DMS 273 (cell line): ENCODE measurements at regions not wholly inside any gene's neighbourhood (a gene's known extent, or its start where the extent isn't known, plus 50 kb on each side); places are given as distances from the start of the nearest gene placed in this dataset.
"Not testable (repeated sequence)": the region's sequence is repeated elsewhere in the genome, so short reads cannot be mapped to it uniquely, and the experiment has no call there.

Source experiments
- DNase-seq: peaks from one replicate; lab custom pipeline; 2025; ENCODE audit not compliant: unreplicated experiment; lab: John Stamatoyannopoulos, UW

DNA sequence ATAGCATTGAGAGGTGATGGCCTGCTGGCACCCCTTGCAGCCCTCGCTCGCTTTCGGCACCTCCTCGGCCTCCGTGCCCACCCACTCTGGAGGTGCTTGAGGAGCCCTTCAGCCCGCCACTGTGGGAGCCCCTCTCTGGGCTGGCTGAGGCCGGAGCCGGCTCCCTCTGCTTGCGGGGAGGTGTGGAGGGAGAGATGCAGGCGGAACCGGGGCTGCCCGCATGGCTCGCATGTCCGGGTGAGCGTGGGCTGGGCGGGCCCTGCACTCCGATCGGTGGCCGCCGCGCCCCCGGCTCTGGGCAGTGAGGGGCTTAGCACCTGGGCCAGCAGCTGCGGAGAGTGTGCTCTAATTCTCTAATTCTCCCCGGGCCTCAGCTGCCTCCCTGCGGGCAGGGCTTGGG is 101.1 kb downstream of the KIF4B start:
- DNase-seq: no peak

DNA sequence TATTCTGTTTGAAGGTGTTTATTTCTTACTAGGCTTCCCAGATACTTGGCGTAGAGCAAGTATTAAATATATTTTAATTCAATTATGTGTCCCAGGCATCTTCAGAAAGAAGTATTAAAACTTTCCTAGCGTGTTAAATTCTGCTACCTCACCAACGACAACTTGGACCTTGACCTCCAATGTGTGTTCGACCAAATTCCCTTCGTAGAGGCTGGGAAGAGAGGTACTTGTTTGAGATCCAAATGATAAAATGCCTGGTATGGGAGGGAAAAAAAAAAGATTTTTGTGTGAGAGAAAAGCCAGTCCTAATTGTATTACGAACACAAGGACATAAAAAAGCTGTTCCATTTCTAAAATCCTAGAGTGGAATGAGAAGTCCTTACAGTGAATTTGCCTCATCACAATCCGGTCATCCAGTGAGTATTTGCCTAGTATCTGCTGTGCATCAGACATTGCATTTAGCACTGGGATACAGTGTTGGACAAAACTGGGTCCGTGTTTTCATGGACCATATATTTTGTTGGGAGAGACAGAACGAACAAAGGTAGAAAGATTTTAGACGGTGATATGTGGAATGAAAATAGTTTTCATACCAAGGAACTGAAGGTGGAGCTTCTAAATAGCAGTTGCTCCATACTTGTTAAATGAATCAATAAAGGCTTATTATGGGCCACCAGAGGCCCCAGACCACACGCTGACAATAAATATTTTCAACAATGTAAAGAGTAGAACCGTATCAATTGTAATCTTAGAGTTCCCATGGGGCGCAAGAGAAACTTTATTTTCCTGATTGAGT is 103.1 kb downstream of the KIF4B start:
- no peak for DNase-seq

- DNase-seq: no peak
Measured at GRCh38 chr5:155125551-155126095, 112.1 kb downstream of the KIF4B start.

DNA sequence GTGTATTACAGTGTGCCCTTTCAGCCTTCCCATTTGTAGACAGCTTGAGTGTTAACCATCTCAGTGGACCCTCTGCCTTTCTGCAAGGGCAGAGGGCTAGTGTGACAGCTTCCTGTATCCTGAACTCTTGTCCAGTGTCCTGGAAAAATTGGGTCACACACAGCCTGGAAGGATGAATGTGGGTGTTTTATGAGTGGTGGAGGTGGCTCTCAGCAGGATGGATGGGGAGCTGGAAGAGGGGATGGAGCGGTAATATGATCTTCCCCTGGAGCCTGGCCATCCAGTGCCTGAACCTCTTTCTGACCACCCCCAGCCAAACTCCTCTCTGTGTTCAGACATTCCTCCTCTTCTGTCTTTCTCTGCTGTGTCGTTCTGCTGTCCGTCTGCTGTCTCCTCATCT is 113.0 kb downstream of the KIF4B start:
- no peak for DNase-seq

DNA sequence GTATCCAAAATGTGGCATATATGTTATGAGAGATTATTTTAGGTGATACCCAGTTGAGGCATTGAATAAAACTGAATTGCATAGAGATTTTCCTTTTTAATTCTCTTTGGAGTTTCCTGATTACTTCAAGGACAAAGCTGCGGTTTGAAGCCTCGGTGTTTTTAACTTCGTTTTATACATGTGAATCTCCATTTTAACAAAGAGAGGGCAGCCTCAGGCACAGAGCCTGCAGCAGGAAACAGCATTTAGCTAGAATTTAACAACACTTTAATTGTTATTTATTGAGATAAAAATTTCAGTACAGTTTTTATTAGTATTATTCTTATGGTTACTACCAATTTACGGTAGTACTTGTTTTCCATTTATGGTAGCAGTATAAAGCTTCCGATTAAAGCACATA is 114.0 kb downstream of the KIF4B start:
- no peak for DNase-seq

GRCh38 chr5:155128786-155129512 is 115.4 kb downstream of the KIF4B start:
- DNase-seq: no peak

DNA sequence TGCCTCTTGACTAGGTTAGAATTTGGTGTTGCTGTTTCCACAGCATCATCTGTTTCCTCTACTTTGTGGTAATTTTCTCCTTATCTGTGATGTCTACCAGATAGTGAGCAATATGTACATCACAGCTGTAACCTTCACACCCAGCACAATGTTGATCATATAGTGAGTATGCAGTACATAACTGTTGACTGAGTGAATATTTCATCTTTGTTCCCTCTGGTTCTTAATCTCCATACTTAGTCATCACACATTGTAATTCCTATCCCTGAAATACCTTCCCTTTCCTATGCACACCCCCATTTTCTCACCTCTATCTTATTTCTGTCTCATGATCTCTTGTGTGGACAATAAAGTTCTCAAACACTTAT is 115.9 kb downstream of the KIF4B start:
- no peak for DNase-seq

- DNase-seq: peak; percentile 78
Measured at GRCh38 chr5:155134130-155134529, 120.6 kb downstream of the KIF4B start.

DNA sequence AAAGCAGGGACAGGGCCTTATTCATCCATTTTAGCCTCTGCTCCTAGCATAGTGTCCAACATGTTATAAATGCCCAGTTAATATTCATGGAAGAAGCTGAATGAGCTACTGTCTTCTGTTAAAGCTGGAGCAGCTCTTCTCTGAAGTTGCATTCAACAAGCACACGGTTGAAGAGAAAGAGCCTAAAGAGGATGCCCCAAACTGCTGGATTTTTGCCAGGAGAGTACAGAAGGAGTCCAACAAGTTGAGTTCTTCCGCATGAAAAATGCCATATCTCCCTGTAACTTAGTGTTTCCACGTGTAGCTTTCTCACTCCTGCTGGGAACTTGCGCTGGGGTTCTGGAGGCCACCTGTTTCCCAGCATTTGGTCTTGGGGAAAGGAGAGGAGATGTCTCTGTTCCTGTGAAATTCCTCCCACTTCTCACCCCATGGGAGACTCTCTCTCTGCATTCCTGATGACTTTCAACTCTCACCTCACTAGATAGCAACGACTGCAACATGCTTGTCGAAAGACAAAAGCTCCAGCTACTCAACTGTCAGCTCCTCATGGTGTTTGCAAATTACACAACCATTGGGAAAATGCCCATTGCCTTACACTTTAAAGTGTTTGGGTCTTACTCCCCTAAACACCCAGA is 122.8 kb downstream of the KIF4B start:
- DNase-seq: peak; percentile 27

- no peak for DNase-seq
Measured at GRCh38 chr5:155137683-155138082, 124.1 kb downstream of the KIF4B start.

- DNase-seq: no peak
Measured at GRCh38 chr5:155140646-155141045, 127.1 kb downstream of the KIF4B start.

- DNase-seq: no peak
Measured at GRCh38 chr5:155144956-155145355, 131.4 kb downstream of the KIF4B start.

DNA sequence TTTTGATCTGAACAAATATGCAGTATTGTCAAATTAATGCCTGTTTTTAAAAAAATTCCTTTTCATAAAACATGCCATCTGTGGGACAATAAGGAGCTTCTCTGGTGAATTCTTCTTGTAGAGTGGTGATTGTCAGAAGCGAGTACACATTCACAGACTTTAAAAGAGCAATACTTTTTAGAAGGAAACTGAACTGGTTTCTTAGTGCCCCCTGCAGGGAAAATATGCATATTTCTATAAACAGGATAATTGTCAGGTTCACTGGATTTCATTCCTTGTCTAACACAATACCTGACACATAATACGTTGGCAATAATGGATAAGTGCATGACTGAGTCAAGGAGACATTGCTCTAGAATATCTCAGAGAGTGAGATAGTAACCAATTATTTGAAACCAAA is 133.7 kb downstream of the KIF4B start:
- peak; percentile 39 for DNase-seq

GRCh38 chr5:155148694-155149093 is 135.1 kb downstream of the KIF4B start:
- DNase-seq: no peak

- DNase-seq: no peak
Measured at GRCh38 chr5:155150012-155150411, 136.5 kb downstream of the KIF4B start.

DNA sequence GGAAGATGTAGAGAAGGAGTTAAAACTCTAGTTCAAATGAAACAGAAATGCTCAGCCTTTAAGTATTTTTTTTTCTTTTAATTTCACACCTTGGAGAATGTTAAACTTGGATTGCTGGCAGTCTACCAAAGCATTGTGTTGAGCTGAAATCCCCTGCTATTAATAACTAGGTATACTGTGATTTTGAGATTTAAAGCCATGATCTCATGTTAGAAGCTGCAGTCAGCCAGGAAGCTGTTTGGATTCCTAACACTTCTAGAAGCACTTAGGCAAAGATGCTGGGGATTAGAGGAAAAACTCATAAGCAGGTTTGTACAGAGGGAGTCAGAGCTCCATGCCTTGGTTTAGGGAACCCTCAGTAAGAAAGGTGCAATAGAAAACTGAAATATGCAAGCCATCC is 141.4 kb downstream of the KIF4B start:
- DNase-seq: no peak

GRCh38 chr5:155163084-155163483 is 149.5 kb downstream of the KIF4B start:
- DNase-seq: not testable (repeated sequence)

- DNase-seq: no peak
Measured at GRCh38 chr5:155167736-155168135, 154.2 kb downstream of the KIF4B start.

DNA sequence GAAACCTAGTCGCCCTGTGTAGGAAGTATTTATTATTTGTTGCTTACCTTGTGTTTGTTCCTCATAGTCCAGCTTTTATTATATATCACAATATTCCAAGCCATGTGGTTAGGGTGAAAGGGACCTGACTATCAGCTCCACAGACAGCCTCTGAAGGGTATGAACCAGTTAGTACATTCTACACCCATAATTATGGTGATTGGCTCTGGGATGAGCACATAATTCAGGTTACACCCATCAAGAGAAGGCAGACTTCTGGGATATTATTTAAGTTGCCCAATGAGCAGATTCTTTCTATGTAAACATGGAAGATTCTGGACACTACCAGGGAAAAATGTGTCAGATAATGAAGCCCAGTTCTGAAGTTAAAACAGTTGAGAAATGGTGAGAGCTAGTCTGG is 168.0 kb downstream of the KIF4B start:
- no peak for DNase-seq

DNA sequence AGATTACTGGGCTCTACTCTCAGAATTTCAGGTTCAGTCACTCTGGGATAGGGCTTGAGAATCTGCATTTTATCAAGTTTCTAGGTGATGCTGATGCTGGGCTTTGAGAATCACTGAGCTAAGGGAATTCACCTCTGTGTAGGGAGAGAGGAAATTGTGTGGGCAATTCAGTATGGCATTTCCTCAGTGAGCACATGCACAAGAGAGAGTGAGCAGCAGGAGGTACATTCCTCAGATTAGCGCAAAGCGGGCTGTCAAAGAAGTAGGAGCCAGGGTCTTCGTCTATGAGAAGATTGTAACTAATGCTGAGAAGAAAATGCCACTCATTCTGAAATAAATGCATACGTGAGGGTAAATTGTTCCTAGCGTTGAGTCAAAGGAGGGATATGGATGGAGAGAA is 175.9 kb downstream of the KIF4B start:
- DNase-seq: no peak

DNA sequence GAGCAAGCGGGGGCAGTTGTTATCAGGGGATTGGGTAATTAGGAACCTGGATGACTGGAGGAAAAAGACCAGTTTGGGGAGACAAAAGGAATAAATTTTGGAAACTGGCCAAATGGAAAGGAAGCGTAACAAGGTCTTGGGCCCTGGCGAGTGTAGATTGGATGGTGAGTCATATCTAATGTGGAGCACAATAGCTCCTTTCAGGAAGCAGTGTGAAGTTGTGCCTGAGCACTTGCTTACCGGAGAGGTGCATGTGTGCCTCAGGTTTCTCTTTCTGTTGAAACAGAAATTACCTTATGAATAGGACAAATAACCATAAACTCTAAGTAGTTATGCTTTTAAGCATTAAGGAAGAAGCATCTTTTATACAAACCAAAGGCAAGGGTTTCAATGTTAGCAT is 176.4 kb downstream of the KIF4B start:
- DNase-seq: no peak

- DNase-seq: no peak
Measured at GRCh38 chr5:155193029-155193428, 179.5 kb downstream of the KIF4B start.
